IMR-90 (cell line): ENCODE measurements at regions not wholly inside any gene's neighbourhood (a gene's known extent, or its start where the extent isn't known, plus 50 kb on each side); places are given as distances from the start of the nearest gene placed in this dataset.

Source experiments
- ATAC-seq: fragments of 200-7000 bp; cut with Tn5 transposase; 2 replicates; pipeline ENCODE4 v1.9.1; 2020; ENCODE audit warnings: low read depth, mild to moderate bottlenecking, moderate library complexity
- BruUV-seq: library from RNA; stranded (reverse); fragments of 400-500 nt; replicated peaks from 2 replicates; lab custom pipeline; 2021; lab: Mats Ljungman, UMichigan
- CTCF ChIA-PET: fragments of 300-600 bp; formaldehyde crosslinking; extraction: SDS; loops from one replicate; lab custom pipeline; 2021; ENCODE audit warnings: antibody characterized with exemption; lab: Yijun Ruan, JAX
- POLR2A ChIA-PET: fragments of 300-600 bp; sonication (Branson Sonifier 250); formaldehyde crosslinking; loops from one replicate; lab custom pipeline; 2022; ENCODE audit warnings: antibody characterized with exemption; ENCODE audit not compliant: unreplicated experiment; lab: Charles Lee
- DNase-seq: peaks from one replicate; pipeline ENCODE4 v3.0.0; 2013
- H2AFZ ChIP-seq: replicated peaks from 2 replicates; pipeline ENCODE3; 2013; ENCODE audit warnings: low read length, mild to moderate bottlenecking; ENCODE audit not compliant: poor library complexity
- H2AK5ac ChIP-seq: 2 replicates; pipeline ENCODE4 v1.6.1; 2013; ENCODE audit warnings: low read depth, low read length, inconsistent platforms
- H2AK9ac ChIP-seq: replicated peaks from 2 replicates; pipeline ENCODE3; 2013; ENCODE audit warnings: mild to moderate bottlenecking, low read depth, low read length, moderate library complexity; ENCODE audit not compliant: poor library complexity
- H2BK120ac ChIP-seq: 2 replicates; pipeline ENCODE4 v1.6.1; 2013; ENCODE audit warnings: low read depth, low read length, inconsistent platforms
- H2BK15ac ChIP-seq: 3 replicates; pipeline ENCODE4 v1.6.1; 2013; ENCODE audit warnings: low read depth, low read length, inconsistent platforms
- H2BK20ac ChIP-seq: 2 replicates; pipeline ENCODE4 v1.6.1; 2013; ENCODE audit warnings: low read depth, mild to moderate bottlenecking, inconsistent platforms, low read length, moderate library complexity
- H2BK5ac ChIP-seq: 2 replicates; pipeline ENCODE4 v1.6.1; 2013; ENCODE audit warnings: mild to moderate bottlenecking, low read depth, low read length, inconsistent platforms; ENCODE audit not compliant: poor library complexity, severe bottlenecking
- H3K14ac ChIP-seq: replicated peaks from 2 replicates; pipeline ENCODE4 v1.6.1; 2013; ENCODE audit warnings: low read depth, low read length, inconsistent platforms
- H3K18ac ChIP-seq: 2 replicates; pipeline ENCODE4 v1.6.1; 2013; ENCODE audit warnings: low read depth, low read length, control low read depth
- H3K23ac ChIP-seq: 2 replicates; pipeline ENCODE4 v1.6.1; 2013; ENCODE audit warnings: low read depth, low read length, inconsistent platforms
- H3K27ac ChIP-seq: 2 replicates; pipeline ENCODE4 v1.5.1; 2013; ENCODE audit warnings: mild to moderate bottlenecking, control low read depth, low read length; ENCODE audit not compliant: insufficient read depth
- H3K27me3 ChIP-seq: 2 replicates; pipeline ENCODE4 v1.6.1; 2013; ENCODE audit warnings: low read length; ENCODE audit not compliant: control insufficient read depth, insufficient read depth
- H3K36me3 ChIP-seq: 2 replicates; pipeline ENCODE4 v1.6.1; 2013; ENCODE audit warnings: low read length, mixed read lengths; ENCODE audit not compliant: control insufficient read depth, insufficient read depth
- H3K4ac ChIP-seq: 2 replicates; pipeline ENCODE4 v1.6.1; 2013; ENCODE audit warnings: low read depth, low read length, inconsistent platforms
- H3K4me1 ChIP-seq: 2 replicates; pipeline ENCODE4 v1.6.1; 2013; ENCODE audit warnings: low read length, mixed read lengths; ENCODE audit not compliant: control insufficient read depth, insufficient read depth
- H3K4me2 ChIP-seq: 2 replicates; pipeline ENCODE4 v1.6.1; 2013; ENCODE audit warnings: low read depth, mild to moderate bottlenecking, control low read depth, low read length, moderate library complexity
- H3K4me3 ChIP-seq: 2 replicates; pipeline ENCODE4 v1.5.1; 2013; ENCODE audit warnings: low read depth, mild to moderate bottlenecking, control low read depth, low read length, moderate library complexity; ENCODE audit not compliant: insufficient read depth
- H3K56ac ChIP-seq: 2 replicates; pipeline ENCODE4 v1.6.1; 2013; ENCODE audit warnings: low read length, inconsistent platforms; ENCODE audit not compliant: insufficient read depth; ENCODE audit errors: extremely low read depth
- H3K79me1 ChIP-seq, 2 experiments: 2 replicates each; pipeline ENCODE4 v1.6.1; 2013; ENCODE audit warnings: low read length in 2 of 2, inconsistent platforms in 1 of 2, low read depth in 1 of 2
- H3K9ac ChIP-seq: 2 replicates; pipeline ENCODE4 v1.6.1; 2013; ENCODE audit warnings: low read depth, low read length, control low read depth
- H3K9me1 ChIP-seq: 2 replicates; pipeline ENCODE4 v1.6.1; 2013; ENCODE audit warnings: low read length, inconsistent platforms; ENCODE audit not compliant: insufficient read depth
- H3K9me3 ChIP-seq: 2 replicates; pipeline ENCODE4 v1.6.1; 2013; ENCODE audit warnings: low read length; ENCODE audit not compliant: control insufficient read depth, insufficient read depth
- H4K20me1 ChIP-seq: 2 replicates; pipeline ENCODE4 v1.6.1; 2013; ENCODE audit warnings: low read length, inconsistent platforms; ENCODE audit not compliant: insufficient read depth
- H4K5ac ChIP-seq: 2 replicates; pipeline ENCODE4 v1.6.1; 2013; ENCODE audit warnings: mild to moderate bottlenecking, low read depth, low read length, control low read depth
- H4K8ac ChIP-seq, 2 experiments: 2 replicates each; pipeline ENCODE4 v1.6.1; 2013; ENCODE audit warnings: low read depth in 2 of 2, low read length in 2 of 2, control low read depth in 1 of 2, inconsistent platforms in 1 of 2
- H4K91ac ChIP-seq: 2 replicates; pipeline ENCODE4 v1.6.1; 2013; ENCODE audit warnings: low read depth, low read length, inconsistent platforms; ENCODE audit not compliant: insufficient read depth
- RAD21 ChIP-seq: IDR thresholded peaks from 2 replicates; pipeline ENCODE4 v1.6.1; 2012; ENCODE audit warnings: low read length, improper control_type of control experiment
- RFX5 ChIP-seq: IDR thresholded peaks from 2 replicates; pipeline ENCODE4 v1.8.0; 2012; ENCODE audit warnings: low read depth, mild to moderate bottlenecking, low read length, moderate library complexity
- WGBS, 2 experiments: methylation state at CpG; one replicate each; pipeline versions ENCODE4 v1.1.5 to v1.1.7; 2013; ENCODE audit warnings: missing lambda C conversion rate in 2 of 2; ENCODE audit not compliant: insufficient read length in 1 of 2; ENCODE audit errors: extremely low coverage in 2 of 2; 5-methylcytosine and 5-hydroxymethylcytosine counted together
- dilution Hi-C: fragments of 300-500 bp; cut with HindIII; formaldehyde crosslinking; loops from one replicate; pipeline ENCODE4 v1.14.3; 2018; ENCODE audit warnings: low sequenced_read_pairs; ENCODE audit not compliant: unreplicated experiment
- in situ Hi-C: fragments of 300-500 bp; cut with MboI; formaldehyde crosslinking; loops from 3 replicates; pipeline ENCODE4 v1.14.3; 2019; ENCODE audit warnings: low sequenced_read_pairs, inconsistent platforms, mixed read lengths
- intact Hi-C: fragments of 100-400 bp; cut with micrococcal nuclease; formaldehyde crosslinking; loops from 2 replicates; pipeline ENCODE4 v1.10.0; 2022

- no peak overlapping the region for H2AFZ ChIP-seq
- no peaks in the 10 kb centered on the region for H3K9me1 ChIP-seq
- no peak overlapping the region for H4K91ac ChIP-seq
- no peak overlapping the region for H2BK20ac ChIP-seq
- H4K20me1 ChIP-seq = no peaks in the 10 kb centered on the region
- H3K23ac ChIP-seq = no peak overlapping the region
- H3K27me3 ChIP-seq = peaks cover 54% of the 10 kb centered on the region
- DNase-seq (no peak), ATAC-seq (no peak)
- intact Hi-C loops = no loop called here
- no peak overlapping the region for H2AK5ac ChIP-seq
- H2BK15ac ChIP-seq = no peak overlapping the region
- 51% methylated on average over 7 of the region's 11 CpGs; no CpG with 5 or more reads in 1 of the 2 experiments for WGBS, 2 experiments
- ChIA-PET POLR2A (no interaction called here), CTCF (no interaction called here)
- H4K8ac ChIP-seq = no peak overlapping the region
- H3K4me1 ChIP-seq = no peaks in the 10 kb centered on the region
- no peak overlapping the region for H3K56ac ChIP-seq
- dilution Hi-C loops = no loop called here
- H2AK9ac ChIP-seq = no peak overlapping the region
- no peak overlapping the region for H3K4me3 ChIP-seq
- no peak overlapping the region for H3K9ac ChIP-seq
- no peak overlapping the region for H2BK120ac ChIP-seq
- H3K4ac ChIP-seq = no peak overlapping the region
- in situ Hi-C loops = no loop called here
- TF ChIP-seq RAD21 (no peak), RFX5 (no peak)
- no peaks in the 10 kb centered on the region for H3K36me3 ChIP-seq
- no peaks in the 10 kb centered on the region for H3K79me1 ChIP-seq
- H3K4me2 ChIP-seq = no peak overlapping the region
- H3K14ac ChIP-seq = no peak overlapping the region
- no peak overlapping the region for H3K27ac ChIP-seq
- no peak overlapping the region for H4K5ac ChIP-seq
- no TSS peak for BruUV-seq
- no peak overlapping the region for H2BK5ac ChIP-seq
- no peak overlapping the region for H3K18ac ChIP-seq
- H3K9me3 ChIP-seq = no peaks in the 10 kb centered on the region; the same call in 1 of the 2 replicates
Observed at GRCh38 chr6:44697327-44697726, 309.8 kb downstream of the CDC5L start.
